ENCODE measurements at regions not wholly inside any gene's neighbourhood (a gene's known extent, or its start where the extent isn't known, plus 50 kb on each side); places are given as distances from the start of the nearest gene placed in this dataset.

- no peaks in the 10 kb centered on the region; the same call in 1 of the 2 replicates for H3K36me3 ChIP-seq (ENCODE audit: control insufficient read depth, low read length)
- H3K4me1 ChIP-seq (ENCODE audit: control insufficient read depth, low read length): peaks cover 46% of the 10 kb centered on the region
- no peaks in the 10 kb centered on the region for H3K27me3 ChIP-seq (ENCODE audit: control insufficient read depth, low read length)
- H3K79me2 ChIP-seq (ENCODE audit: control insufficient read depth, low read length): no peaks in the 10 kb centered on the region
- no peak overlapping the region for H3K4me2 ChIP-seq (ENCODE audit: low read length)
- no peaks in the 10 kb centered on the region; the same call in 1 of the 2 replicates for H3F3A ChIP-seq (ENCODE audit: control insufficient read depth, insufficient read depth)
- no peak overlapping the region for H3K4me3 ChIP-seq (ENCODE audit: low read length)
- no peaks in the 10 kb centered on the region for H4K20me1 ChIP-seq (ENCODE audit: control insufficient read depth, insufficient read depth, low read depth, low read length)
- no peaks in the 10 kb centered on the region for H3K9me2 ChIP-seq (replicated peaks; ENCODE audit: control insufficient read depth, low read length)
- TF ChIP-seq CTCF (IDR thresholded peaks at IDR 0.05; ENCODE audit: low read depth, low read length, poor library complexity, severe bottlenecking) (no peak), EZH2phosphoT487 (IDR thresholded peaks at IDR 0.05; ENCODE audit: borderline replicate concordance, low read length) (no peak)
- no peak overlapping the region for H3K27ac ChIP-seq (ENCODE audit: low read depth, low read length)
- peaks cover 22% of the 10 kb centered on the region; the same call in 1 of the 2 replicates for H3K9me3 ChIP-seq (ENCODE audit: control insufficient read depth, insufficient read depth, low read length)
Observed at GRCh38 chr2:7666596-7667259, 749.5 kb downstream of the RNF144A start.

GRCh38 chr2:7667260-7667757, 750.1 kb downstream of the RNF144A start:
- Histone ChIP-seq H3K4me1 (ENCODE audit: control insufficient read depth, low read length) (peaks cover 52% of the 10 kb centered on the region), H3K27me3 (ENCODE audit: control insufficient read depth, low read length) (no peaks in the 10 kb centered on the region), H3K9me3 (ENCODE audit: control insufficient read depth, insufficient read depth, low read length) (peaks cover 21% of the 10 kb centered on the region; the same call in 1 of the 2 replicates), H3K27ac (ENCODE audit: low read depth, low read length) (no peak overlapping the region), H3K9me2 (replicated peaks; ENCODE audit: control insufficient read depth, low read length) (no peaks in the 10 kb centered on the region), H3K36me3 (ENCODE audit: control insufficient read depth, low read length) (no peaks in the 10 kb centered on the region; the same call in 1 of the 2 replicates), H3K4me3 (ENCODE audit: low read length) (no peak overlapping the region), H3K79me2 (ENCODE audit: control insufficient read depth, low read length) (no peaks in the 10 kb centered on the region), H3K4me2 (ENCODE audit: low read length) (no peak overlapping the region), H3F3A (ENCODE audit: control insufficient read depth, insufficient read depth) (no peaks in the 10 kb centered on the region; the same call in 1 of the 2 replicates), H4K20me1 (ENCODE audit: control insufficient read depth, insufficient read depth, low read depth, low read length) (no peaks in the 10 kb centered on the region)
- no peak for TF ChIP-seq CTCF (IDR thresholded peaks at IDR 0.05; ENCODE audit: low read depth, low read length, poor library complexity, severe bottlenecking)
- no peak for TF ChIP-seq EZH2phosphoT487 (IDR thresholded peaks at IDR 0.05; ENCODE audit: borderline replicate concordance, low read length)

GRCh38 chr2:7670905-7671641, 753.9 kb downstream of the RNF144A start:
- Histone ChIP-seq H3K36me3 (ENCODE audit: control insufficient read depth, low read length) (no peaks in the 10 kb centered on the region; the same call in 1 of the 2 replicates), H4K20me1 (ENCODE audit: control insufficient read depth, insufficient read depth, low read depth, low read length) (no peaks in the 10 kb centered on the region), H3K27me3 (ENCODE audit: control insufficient read depth, low read length) (no peaks in the 10 kb centered on the region), H3K4me2 (ENCODE audit: low read length) (peak overlapping the region; percentile 30), H3K9me3 (ENCODE audit: control insufficient read depth, insufficient read depth, low read length) (peaks cover 15% of the 10 kb centered on the region; the same call in 1 of the 2 replicates), H3K27ac (ENCODE audit: low read depth, low read length) (peak overlapping the region; percentile 36), H3F3A (ENCODE audit: control insufficient read depth, insufficient read depth) (no peaks in the 10 kb centered on the region; the same call in 1 of the 2 replicates), H3K4me3 (ENCODE audit: low read length) (no peak overlapping the region), H3K9me2 (replicated peaks; ENCODE audit: control insufficient read depth, low read length) (no peaks in the 10 kb centered on the region), H3K4me1 (ENCODE audit: control insufficient read depth, low read length) (peaks cover 57% of the 10 kb centered on the region), H3K79me2 (ENCODE audit: control insufficient read depth, low read length) (no peaks in the 10 kb centered on the region)
- TF ChIP-seq EZH2phosphoT487 (IDR thresholded peaks at IDR 0.05; ENCODE audit: borderline replicate concordance, low read length) (no peak), CTCF (IDR thresholded peaks at IDR 0.05; ENCODE audit: low read depth, low read length, poor library complexity, severe bottlenecking) (no peak)

All from DOHH2 (cell line).